HCT116 (cell line): ENCODE measurements at regions not wholly inside any gene's neighbourhood (a gene's known extent, or its start where the extent isn't known, plus 50 kb on each side); places are given as distances from the start of the nearest gene placed in this dataset.

Source experiments
- CTCF ChIP-seq, 3 experiments: fragments of 200-600 bp in 1 of 3; sonication (generic) in 1 of 3; IDR thresholded peaks in 2 of 3; conservative IDR thresholded peaks in 1 of 3; 2 replicates each; pipeline ENCODE4 v1.5.1; 2012 to 2017; ENCODE audit warnings: low read depth in 2 of 3, low read length in 2 of 3, antibody characterized with exemption in 1 of 3, borderline replicate concordance in 1 of 3, control low read depth in 1 of 3, mild to moderate bottlenecking in 1 of 3, mixed read lengths in 1 of 3, mixed run types in 1 of 3, moderate library complexity in 1 of 3; ENCODE audit not compliant: insufficient read depth in 1 of 3
- EZH2phosphoT487 ChIP-seq: fragments of 200-600 bp; IDR thresholded peaks from 2 replicates; pipeline ENCODE4 v1.6.1; 2018; ENCODE audit warnings: antibody characterized with exemption, borderline replicate concordance
- POLR2AphosphoS5 ChIP-seq: IDR thresholded peaks from 2 replicates; pipeline ENCODE4 v1.6.1; 2011; ENCODE audit warnings: mild to moderate bottlenecking, low read depth, low read length, moderate library complexity
- RAD21 ChIP-seq: IDR thresholded peaks from 2 replicates; pipeline ENCODE4 v1.6.1; 2012; ENCODE audit warnings: low read depth, mild to moderate bottlenecking
- SP1 ChIP-seq: IDR thresholded peaks from 2 replicates; pipeline ENCODE4 v1.6.1; 2012; ENCODE audit warnings: low read depth

DNA sequence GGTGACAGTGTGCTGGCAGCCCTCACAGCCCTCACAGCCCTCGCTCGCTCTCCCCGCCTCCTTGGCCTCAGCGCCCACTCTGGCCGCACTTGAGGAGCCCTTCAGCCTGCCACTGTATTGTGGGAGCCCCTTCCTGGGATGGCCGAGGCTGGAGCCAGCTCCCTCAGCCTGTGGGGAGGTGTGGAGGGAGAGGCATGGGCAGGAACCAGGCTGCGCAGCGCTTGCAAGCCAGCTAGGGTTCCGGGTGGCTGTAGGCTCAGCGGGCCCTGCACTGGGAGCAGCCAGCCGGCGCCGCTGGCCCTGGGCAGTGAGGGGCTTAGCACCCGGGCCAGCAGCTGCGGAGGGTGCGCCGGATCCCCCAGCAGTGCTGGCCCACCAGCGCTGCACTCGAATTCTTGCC, 177.0 kb downstream of the MSX2 start:
- no peak for TF ChIP-seq CTCF (IDR thresholded peaks at IDR 0.05 in 2 of 3, conservative IDR thresholded peaks at IDR 0.05 in 1 of 3; ENCODE audit: borderline replicate concordance in 1 of 3, insufficient read depth in 1 of 3, low read depth in 2 of 3, low read length in 2 of 3)
- TF ChIP-seq POLR2AphosphoS5 = no peak
- no peak for TF ChIP-seq SP1
- no peak for TF ChIP-seq RAD21
- no peak for TF ChIP-seq EZH2phosphoT487
